ENCODE measurements at regions not wholly inside any gene's neighbourhood (a gene's known extent, or its start where the extent isn't known, plus 50 kb on each side); places are given as distances from the start of the nearest gene placed in this dataset.

DNA sequence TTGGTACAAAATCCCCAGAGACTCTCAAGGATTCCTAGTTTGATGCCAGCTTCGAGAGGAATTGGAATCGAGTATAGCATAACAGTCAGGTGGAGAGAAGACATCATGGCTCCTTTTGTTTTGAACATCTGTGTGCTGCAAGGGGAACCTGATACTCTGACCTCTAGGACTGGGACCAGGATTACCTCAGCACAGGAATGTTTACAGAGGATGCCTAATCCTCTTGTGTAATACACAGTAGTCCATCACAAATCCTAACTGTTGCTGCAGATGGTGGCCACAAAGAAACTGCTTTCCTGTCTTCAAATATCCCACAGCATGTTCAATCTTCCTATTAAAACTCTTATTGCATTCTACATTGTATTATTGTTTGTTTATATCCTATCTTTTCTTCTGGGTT, 111.8 kb upstream of the PRMT6 start:
- Histone ChIP-seq H2AFZ (ENCODE audit: low read length) (no peak overlapping the region), H4K20me1 (ENCODE audit: insufficient read depth, low read length) (no peaks in the 10 kb centered on the region), H3K27ac (ENCODE audit: extremely low read length, insufficient read depth, low read length) (no peak overlapping the region), H3K27me3 (ENCODE audit: control insufficient read depth in 1 of 2, insufficient read depth in 2 of 2, low read length in 2 of 2) (no peaks in the 10 kb centered on the region), H3K4me2 (ENCODE audit: low read depth, low read length) (no peak overlapping the region), H3K36me3 (replicated peaks in 1 of 2; ENCODE audit: control insufficient read depth in 1 of 2, insufficient read depth in 2 of 2, low read length in 2 of 2) (no peaks in the 10 kb centered on the region), H3K9me3 (ENCODE audit: low read length) (peaks cover 47% of the 10 kb centered on the region), H3K9ac (ENCODE audit: insufficient read depth, low read depth, low read length) (no peak overlapping the region), H3K79me2 (ENCODE audit: insufficient read depth, low read length) (no peaks in the 10 kb centered on the region), H3K4me3 (replicated peaks in 1 of 3; ENCODE audit: insufficient read depth in 1 of 3, low read depth in 2 of 3, low read length in 3 of 3) (no peak overlapping the region), H3K4me1 (ENCODE audit: insufficient read depth, low read length) (no peaks in the 10 kb centered on the region)
- CTCF ChIA-PET (ENCODE audit: low intra/inter-chr PET ratio, low total read pairs): no interaction called here
- in situ Hi-C loops (cut with HindIII; ENCODE audit: extremely low pct_ligation_motif_present, low pct_unique_long_range_greater_than_20kb) (no loop called here), intact Hi-C loops (cut with micrococcal nuclease; ENCODE audit: unreplicated experiment) (no loop called here)
- 0% methylated on average over 2 of the region's 2 CpGs for WGBS (ENCODE audit: low lambda C conversion rate)
- POLR2A ChIA-PET: no interaction called here
- TF ChIP-seq HNF4A (CRISPR knock-in tag; IDR thresholded peaks at IDR 0.05) (peak; percentile 42; the same call in 1 of the 2 replicates), ZNF432 (CRISPR knock-in tag; IDR thresholded peaks at IDR 0.05; ENCODE audit: borderline replicate concordance) (no peak), ZNF777 (CRISPR knock-in tag; IDR thresholded peaks at IDR 0.05) (no peak), CEBPB (IDR thresholded peaks at IDR 0.05; ENCODE audit: borderline replicate concordance, low read depth, low read length) (peak; percentile 68; the same call in 1 of the 2 replicates), FOXA3 (CRISPR knock-in tag; IDR thresholded peaks at IDR 0.05) (peak; percentile 33; the same call in 1 of the 2 replicates), ZNF839 (CRISPR knock-in tag; IDR thresholded peaks at IDR 0.05; ENCODE audit: borderline replicate concordance) (no peak), PITX1 (CRISPR knock-in tag; IDR thresholded peaks at IDR 0.05) (peak; percentile 75; the same call in 1 of the 2 replicates), AHR (CRISPR knock-in tag; IDR thresholded peaks at IDR 0.05) (no peak), TEAD3 (CRISPR knock-in tag; optimal IDR thresholded peaks at IDR 0.05; ENCODE audit: borderline replicate concordance) (peak; percentile 21), SOX13 (IDR thresholded peaks at IDR 0.05) (no peak), SOX13 (CRISPR knock-in tag; conservative IDR thresholded peaks at IDR 0.05 in 1 of 2, IDR thresholded peaks at IDR 0.05 in 1 of 2) (peak in 1 of 2 experiments; percentile 15; a peak in 1 of 4 replicates), CEBPG (CRISPR knock-in tag; IDR thresholded peaks at IDR 0.05) (peak; percentile 48; the same call in 1 of the 2 replicates), ZNF850 (CRISPR knock-in tag; conservative IDR thresholded peaks at IDR 0.05) (no peak), SIX1 (CRISPR knock-in tag; IDR thresholded peaks at IDR 0.05; ENCODE audit: borderline replicate concordance) (peak; percentile 79), ZNF17 (CRISPR knock-in tag; IDR thresholded peaks at IDR 0.05) (no peak)
- TF ChIP-seq, protein P1, sequence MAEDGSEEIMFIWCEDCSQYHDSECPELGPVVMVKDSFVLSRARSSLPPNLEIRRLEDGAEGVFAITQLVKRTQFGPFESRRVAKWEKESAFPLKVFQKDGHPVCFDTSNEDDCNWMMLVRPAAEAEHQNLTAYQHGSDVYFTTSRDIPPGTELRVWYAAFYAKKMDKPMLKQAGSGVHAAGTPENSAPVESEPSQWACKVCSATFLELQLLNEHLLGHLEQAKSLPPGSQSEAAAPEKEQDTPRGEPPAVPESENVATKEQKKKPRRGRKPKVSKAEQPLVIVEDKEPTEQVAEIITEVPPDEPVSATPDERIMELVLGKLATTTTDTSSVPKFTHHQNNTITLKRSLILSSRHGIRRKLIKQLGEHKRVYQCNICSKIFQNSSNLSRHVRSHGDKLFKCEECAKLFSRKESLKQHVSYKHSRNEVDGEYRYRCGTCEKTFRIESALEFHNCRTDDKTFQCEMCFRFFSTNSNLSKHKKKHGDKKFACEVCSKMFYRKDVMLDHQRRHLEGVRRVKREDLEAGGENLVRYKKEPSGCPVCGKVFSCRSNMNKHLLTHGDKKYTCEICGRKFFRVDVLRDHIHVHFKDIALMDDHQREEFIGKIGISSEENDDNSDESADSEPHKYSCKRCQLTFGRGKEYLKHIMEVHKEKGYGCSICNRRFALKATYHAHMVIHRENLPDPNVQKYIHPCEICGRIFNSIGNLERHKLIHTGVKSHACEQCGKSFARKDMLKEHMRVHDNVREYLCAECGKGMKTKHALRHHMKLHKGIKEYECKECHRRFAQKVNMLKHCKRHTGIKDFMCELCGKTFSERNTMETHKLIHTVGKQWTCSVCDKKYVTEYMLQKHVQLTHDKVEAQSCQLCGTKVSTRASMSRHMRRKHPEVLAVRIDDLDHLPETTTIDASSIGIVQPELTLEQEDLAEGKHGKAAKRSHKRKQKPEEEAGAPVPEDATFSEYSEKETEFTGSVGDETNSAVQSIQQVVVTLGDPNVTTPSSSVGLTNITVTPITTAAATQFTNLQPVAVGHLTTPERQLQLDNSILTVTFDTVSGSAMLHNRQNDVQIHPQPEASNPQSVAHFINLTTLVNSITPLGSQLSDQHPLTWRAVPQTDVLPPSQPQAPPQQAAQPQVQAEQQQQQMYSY (CRISPR knock-in tag; IDR thresholded peaks at IDR 0.05): no peak
- TF ChIP-seq, protein P2, sequence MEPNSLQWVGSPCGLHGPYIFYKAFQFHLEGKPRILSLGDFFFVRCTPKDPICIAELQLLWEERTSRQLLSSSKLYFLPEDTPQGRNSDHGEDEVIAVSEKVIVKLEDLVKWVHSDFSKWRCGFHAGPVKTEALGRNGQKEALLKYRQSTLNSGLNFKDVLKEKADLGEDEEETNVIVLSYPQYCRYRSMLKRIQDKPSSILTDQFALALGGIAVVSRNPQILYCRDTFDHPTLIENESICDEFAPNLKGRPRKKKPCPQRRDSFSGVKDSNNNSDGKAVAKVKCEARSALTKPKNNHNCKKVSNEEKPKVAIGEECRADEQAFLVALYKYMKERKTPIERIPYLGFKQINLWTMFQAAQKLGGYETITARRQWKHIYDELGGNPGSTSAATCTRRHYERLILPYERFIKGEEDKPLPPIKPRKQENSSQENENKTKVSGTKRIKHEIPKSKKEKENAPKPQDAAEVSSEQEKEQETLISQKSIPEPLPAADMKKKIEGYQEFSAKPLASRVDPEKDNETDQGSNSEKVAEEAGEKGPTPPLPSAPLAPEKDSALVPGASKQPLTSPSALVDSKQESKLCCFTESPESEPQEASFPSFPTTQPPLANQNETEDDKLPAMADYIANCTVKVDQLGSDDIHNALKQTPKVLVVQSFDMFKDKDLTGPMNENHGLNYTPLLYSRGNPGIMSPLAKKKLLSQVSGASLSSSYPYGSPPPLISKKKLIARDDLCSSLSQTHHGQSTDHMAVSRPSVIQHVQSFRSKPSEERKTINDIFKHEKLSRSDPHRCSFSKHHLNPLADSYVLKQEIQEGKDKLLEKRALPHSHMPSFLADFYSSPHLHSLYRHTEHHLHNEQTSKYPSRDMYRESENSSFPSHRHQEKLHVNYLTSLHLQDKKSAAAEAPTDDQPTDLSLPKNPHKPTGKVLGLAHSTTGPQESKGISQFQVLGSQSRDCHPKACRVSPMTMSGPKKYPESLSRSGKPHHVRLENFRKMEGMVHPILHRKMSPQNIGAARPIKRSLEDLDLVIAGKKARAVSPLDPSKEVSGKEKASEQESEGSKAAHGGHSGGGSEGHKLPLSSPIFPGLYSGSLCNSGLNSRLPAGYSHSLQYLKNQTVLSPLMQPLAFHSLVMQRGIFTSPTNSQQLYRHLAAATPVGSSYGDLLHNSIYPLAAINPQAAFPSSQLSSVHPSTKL (CRISPR knock-in tag; IDR thresholded peaks at IDR 0.05): 0 out of 2 replicates have a peak, but pooled peaks have one; percentile 24
- TF ChIP-seq, protein P3, sequence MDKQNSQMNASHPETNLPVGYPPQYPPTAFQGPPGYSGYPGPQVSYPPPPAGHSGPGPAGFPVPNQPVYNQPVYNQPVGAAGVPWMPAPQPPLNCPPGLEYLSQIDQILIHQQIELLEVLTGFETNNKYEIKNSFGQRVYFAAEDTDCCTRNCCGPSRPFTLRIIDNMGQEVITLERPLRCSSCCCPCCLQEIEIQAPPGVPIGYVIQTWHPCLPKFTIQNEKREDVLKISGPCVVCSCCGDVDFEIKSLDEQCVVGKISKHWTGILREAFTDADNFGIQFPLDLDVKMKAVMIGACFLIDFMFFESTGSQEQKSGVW (CRISPR knock-in tag; IDR thresholded peaks at IDR 0.05; ENCODE audit: borderline replicate concordance): no peak
- ATAC-seq (peak; percentile 93), DNase-seq (ENCODE audit: low spot score) (peak; percentile 37), FAIRE-seq (peak; percentile 32)
- no TSS peak for BruUV-seq (replicated peaks)
